ENCODE measurements at regions not wholly inside any gene's neighbourhood (a gene's known extent, or its start where the extent isn't known, plus 50 kb on each side); places are given as distances from the start of the nearest gene placed in this dataset.

- TF ChIP-seq POLR2A (IDR thresholded peaks at IDR 0.05; ENCODE audit: low read length) (no peak), GATA1 (IDR thresholded peaks at IDR 0.05; ENCODE audit: low read depth, low read length) (no peak)
Observed at GRCh38 chr1:4095433-4095971, 195.4 kb upstream of the C1orf174 start.

Data from erythroblast (primary cell).